H1 (cell line): ENCODE measurements at regions not wholly inside any gene's neighbourhood (a gene's known extent, or its start where the extent isn't known, plus 50 kb on each side); places are given as distances from the start of the nearest gene placed in this dataset.

ENCODE experiments used
- ASH2L ChIP-seq: fragments of 200-600, 300-600 bp; sonication (generic); IDR thresholded peaks from one replicate; pipeline ENCODE4 v1.7.1; 2017; ENCODE audit warnings: low read length
- BCL11A ChIP-seq, 2 experiments: IDR thresholded peaks; one replicate each; pipeline ENCODE4 v1.6.1; 2011; ENCODE audit warnings: low read depth in 2 of 2, low read length in 2 of 2, mild to moderate bottlenecking in 2 of 2
- CHD1 ChIP-seq: IDR thresholded peaks from 2 replicates; pipeline ENCODE4 v1.6.1; 2012; ENCODE audit warnings: low read depth, low read length, improper control_type of control experiment
- E2F6 ChIP-seq: IDR thresholded peaks from 2 replicates; pipeline ENCODE4 v1.6.1; 2012; ENCODE audit warnings: inconsistent platforms
- EP300 ChIP-seq, 2 experiments: IDR thresholded peaks; 1 replicate in 1 of 2; 2 replicates in 1 of 2; pipeline ENCODE4 v1.6.1; 2011 to 2012; ENCODE audit warnings: low read depth in 2 of 2, low read length in 2 of 2, mild to moderate bottlenecking in 2 of 2, borderline replicate concordance in 1 of 2, inconsistent platforms in 1 of 2, moderate library complexity in 1 of 2
- EZH2 ChIP-seq: fragments of 200-600 bp; sonication (generic); IDR thresholded peaks from 2 replicates; pipeline ENCODE4 v1.7.1; 2012; ENCODE audit warnings: low read depth, mild to moderate bottlenecking, moderate library complexity, low read length, inconsistent platforms; ENCODE audit not compliant: severe bottlenecking
- JUN ChIP-seq: IDR thresholded peaks from 2 replicates; pipeline ENCODE4 v1.6.1; 2011; ENCODE audit warnings: low read depth, mild to moderate bottlenecking, improper control_type of control experiment, low read length
- KDM4A ChIP-seq: IDR thresholded peaks from one replicate; pipeline ENCODE4 v1.7.1; 2012; ENCODE audit warnings: low read depth, mild to moderate bottlenecking, moderate library complexity, low read length, inconsistent platforms; ENCODE audit not compliant: severe bottlenecking
- MAFK ChIP-seq: IDR thresholded peaks from 2 replicates; pipeline ENCODE4 v1.6.1; 2012; ENCODE audit warnings: low read depth, mild to moderate bottlenecking, improper control_type of control experiment, low read length
- POU5F1 ChIP-seq: IDR thresholded peaks from 2 replicates; pipeline ENCODE4 v1.6.1; 2011; ENCODE audit warnings: low read depth, mild to moderate bottlenecking, low read length, moderate library complexity
- SRF ChIP-seq: IDR thresholded peaks from 2 replicates; pipeline ENCODE4 v1.6.1; 2011; ENCODE audit warnings: mild to moderate bottlenecking, low read depth, low read length, moderate library complexity

- TF ChIP-seq SRF (no peak), ASH2L (no peak), POU5F1 (no peak), KDM4A (no peak), CHD1 (no peak), E2F6 (no peak), MAFK (no peak), EP300 (IDR thresholded peaks at IDR 0.05; ENCODE audit: borderline replicate concordance in 1 of 2, low read depth in 2 of 2, low read length in 2 of 2) (no peak), JUN (no peak), EZH2 (no peak), BCL11A (IDR thresholded peaks at IDR 0.05; ENCODE audit: low read depth in 2 of 2, low read length in 2 of 2) (no peak)
- TF ChIP-seq, all 59 proteins: peak for 0
Observed at GRCh38 chr2:146481629-146482028, 1363.2 kb upstream of the ACVR2A start (continued).
